ENCODE measurements at regions not wholly inside any gene's neighbourhood (a gene's known extent, or its start where the extent isn't known, plus 50 kb on each side); places are given as distances from the start of the nearest gene placed in this dataset.

DNA sequence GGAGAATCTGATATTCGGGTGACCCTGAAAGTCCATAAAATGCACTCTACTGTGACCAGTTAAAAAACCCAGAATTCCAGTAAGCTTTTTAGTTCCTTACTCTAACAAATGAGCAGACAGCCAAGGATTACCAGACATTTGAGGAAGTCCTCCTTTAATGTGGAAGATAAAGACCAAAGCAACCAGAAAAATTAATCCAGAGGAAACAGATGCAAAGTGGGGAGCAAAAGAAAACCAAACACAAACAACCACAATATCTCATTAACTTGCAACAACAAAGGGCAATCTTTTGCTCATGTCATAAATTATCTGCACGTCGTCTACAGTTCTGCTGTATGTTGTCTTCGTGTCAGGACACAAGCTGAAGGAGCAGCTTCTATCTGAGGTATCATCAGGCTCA lies 164.4 kb downstream of the PJA1 start:
- TF ChIP-seq, protein P1, sequence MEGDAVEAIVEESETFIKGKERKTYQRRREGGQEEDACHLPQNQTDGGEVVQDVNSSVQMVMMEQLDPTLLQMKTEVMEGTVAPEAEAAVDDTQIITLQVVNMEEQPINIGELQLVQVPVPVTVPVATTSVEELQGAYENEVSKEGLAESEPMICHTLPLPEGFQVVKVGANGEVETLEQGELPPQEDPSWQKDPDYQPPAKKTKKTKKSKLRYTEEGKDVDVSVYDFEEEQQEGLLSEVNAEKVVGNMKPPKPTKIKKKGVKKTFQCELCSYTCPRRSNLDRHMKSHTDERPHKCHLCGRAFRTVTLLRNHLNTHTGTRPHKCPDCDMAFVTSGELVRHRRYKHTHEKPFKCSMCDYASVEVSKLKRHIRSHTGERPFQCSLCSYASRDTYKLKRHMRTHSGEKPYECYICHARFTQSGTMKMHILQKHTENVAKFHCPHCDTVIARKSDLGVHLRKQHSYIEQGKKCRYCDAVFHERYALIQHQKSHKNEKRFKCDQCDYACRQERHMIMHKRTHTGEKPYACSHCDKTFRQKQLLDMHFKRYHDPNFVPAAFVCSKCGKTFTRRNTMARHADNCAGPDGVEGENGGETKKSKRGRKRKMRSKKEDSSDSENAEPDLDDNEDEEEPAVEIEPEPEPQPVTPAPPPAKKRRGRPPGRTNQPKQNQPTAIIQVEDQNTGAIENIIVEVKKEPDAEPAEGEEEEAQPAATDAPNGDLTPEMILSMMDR (IDR thresholded peaks at IDR 0.05; ENCODE audit: low read length, missing control alignments): no peak
- no peak for DNase-seq (ENCODE audit: low read depth)
- H3K4me3 ChIP-seq (replicated peaks; ENCODE audit: low read depth, low read length): no peak overlapping the region

DNA sequence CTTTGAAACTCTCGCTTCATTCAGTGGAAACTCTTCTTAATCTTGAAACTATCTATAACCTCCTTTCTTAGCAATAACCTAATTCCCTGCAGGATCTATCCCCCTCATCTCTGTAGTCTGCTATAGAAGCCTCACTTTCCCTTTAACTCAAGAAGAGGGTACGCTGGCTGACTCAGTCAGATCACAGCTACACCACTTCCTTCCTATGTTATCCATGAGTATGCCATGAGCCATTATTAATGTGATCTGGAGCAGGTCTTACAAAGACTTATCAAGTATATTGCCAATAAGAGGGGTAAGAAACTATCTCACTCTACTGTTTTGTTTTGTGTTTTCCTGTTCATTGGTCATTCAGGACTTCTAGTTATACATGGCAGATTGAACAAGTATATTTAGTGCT lies 165.3 kb downstream of the PJA1 start:
- DNase-seq (ENCODE audit: low read depth): no peak
- TF ChIP-seq, protein P1 (IDR thresholded peaks at IDR 0.05; ENCODE audit: low read length, missing control alignments): no peak
- no peak overlapping the region for H3K4me3 ChIP-seq (replicated peaks; ENCODE audit: low read depth, low read length)

- no peak overlapping the region for H3K4me3 ChIP-seq (replicated peaks; ENCODE audit: low read depth, low read length)
- TF ChIP-seq, protein P1 (IDR thresholded peaks at IDR 0.05; ENCODE audit: low read length, missing control alignments): no peak
- no peak for DNase-seq (ENCODE audit: low read depth)
These were observed 165.9 kb downstream of the PJA1 start for GRCh38 chrX:68999356-68999755.

DNA sequence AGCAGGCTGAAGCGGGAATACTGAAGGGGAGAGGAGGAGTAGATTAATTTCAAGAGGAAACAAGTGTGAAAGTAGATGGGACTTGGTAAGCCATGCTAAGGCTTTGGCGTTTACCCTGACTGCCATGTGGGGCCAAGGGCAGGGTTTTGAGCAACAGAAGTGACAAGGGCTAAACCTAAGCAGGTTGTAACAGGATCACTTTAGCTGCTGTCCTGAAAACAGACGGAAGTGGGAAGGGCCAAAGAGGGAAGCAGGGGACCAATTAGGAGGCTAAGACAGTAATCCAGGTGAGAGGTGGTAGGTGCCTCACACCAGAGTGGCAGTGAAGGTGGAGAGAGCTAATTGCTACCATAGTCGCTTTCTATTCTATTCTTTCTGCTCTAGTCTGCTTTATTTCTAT lies 166.5 kb downstream of the PJA1 start:
- H3K4me3 ChIP-seq (replicated peaks; ENCODE audit: low read depth, low read length): no peak overlapping the region
- TF ChIP-seq, protein P1 (IDR thresholded peaks at IDR 0.05; ENCODE audit: low read length, missing control alignments): no peak
- DNase-seq (ENCODE audit: low read depth): no peak

DNA sequence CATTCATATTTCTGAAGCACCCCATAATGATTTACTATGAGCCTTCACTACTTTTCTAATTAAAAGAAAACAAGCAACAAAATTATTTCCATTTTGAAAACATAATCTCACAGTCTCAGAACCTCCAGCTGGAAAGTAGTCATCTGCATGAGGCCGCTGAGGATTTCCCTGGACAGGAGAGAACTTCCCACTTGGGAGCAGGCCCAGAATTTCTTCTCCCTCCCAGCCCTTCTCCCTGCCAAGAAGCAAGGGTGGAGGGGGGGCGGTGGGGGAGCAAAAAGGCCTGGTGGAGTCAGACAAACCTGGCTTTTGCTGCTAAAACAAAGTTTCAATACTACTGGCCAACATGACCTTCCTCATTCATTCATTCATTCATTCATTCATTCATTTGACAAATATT lies 167.3 kb downstream of the PJA1 start:
- peak; percentile 87 for DNase-seq (ENCODE audit: low read depth)
- TF ChIP-seq, protein P1 (IDR thresholded peaks at IDR 0.05; ENCODE audit: low read length, missing control alignments): no peak
- no peak overlapping the region for H3K4me3 ChIP-seq (replicated peaks; ENCODE audit: low read depth, low read length)

DNA sequence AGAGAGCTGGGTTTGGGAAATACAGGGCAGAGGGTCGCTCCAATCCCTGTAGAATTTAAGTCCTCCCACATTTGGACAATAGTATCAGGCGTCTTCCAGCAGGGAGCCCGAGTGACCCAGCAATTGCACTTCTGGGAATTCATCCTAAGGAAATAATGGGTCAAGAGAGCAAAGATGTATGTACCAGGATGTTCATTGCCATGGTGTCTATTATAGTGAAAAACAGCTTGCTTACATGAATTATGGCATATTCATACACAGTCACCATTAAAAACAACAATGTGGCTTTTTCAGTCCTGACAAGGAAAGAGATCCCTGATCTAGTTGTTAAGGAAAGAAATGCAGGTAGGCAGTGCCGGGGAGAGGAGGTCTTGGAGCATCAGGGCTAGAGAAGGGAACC lies 167.7 kb downstream of the PJA1 start:
- TF ChIP-seq, protein P1 (IDR thresholded peaks at IDR 0.05; ENCODE audit: low read length, missing control alignments): no peak
- DNase-seq (ENCODE audit: low read depth): no peak
- H3K4me3 ChIP-seq (replicated peaks; ENCODE audit: low read depth, low read length): no peak overlapping the region

DNA sequence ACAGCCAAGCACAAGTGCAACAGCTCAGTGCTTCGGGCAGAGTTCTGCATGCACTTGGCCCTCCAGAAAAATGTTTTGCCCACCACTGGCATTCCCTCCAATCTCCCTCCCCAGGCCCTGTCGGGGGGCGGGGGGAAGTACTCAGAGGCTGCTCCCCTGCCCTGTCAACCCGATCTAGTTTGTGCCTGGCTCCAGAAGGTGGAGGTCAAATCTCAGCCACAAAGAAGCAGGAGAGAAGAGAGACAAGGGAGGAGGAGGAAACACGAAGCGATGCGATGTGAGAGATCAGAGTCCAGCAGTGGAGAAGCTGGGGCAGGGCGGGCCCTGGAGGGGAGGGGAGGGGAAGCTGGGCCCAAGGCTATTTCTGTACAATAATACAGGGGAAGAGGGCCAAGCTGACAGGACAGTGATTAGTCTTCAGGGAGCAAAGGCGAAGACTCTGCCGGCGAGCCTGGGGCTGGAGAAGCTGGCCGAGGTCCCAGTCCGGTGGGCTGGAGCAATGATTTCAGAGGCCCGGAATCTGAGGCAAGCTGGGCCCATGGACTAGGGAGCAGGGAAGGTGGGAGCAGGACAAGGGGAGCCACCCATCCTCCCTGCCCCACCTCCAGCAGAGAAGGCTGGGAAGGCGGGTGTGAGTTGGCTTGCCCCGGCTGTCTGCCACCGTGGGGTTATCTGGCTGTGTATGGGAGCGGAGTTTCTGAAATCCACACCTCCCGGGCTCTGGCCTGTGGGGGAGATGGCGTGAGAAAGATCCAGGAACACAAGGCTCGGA lies 167.1 kb downstream of the EFNB1 start:
- no peak overlapping the region for H3K4me3 ChIP-seq (replicated peaks; ENCODE audit: low read depth, low read length)
- DNase-seq (ENCODE audit: low read depth): peak; percentile 91
- TF ChIP-seq, protein P1 (IDR thresholded peaks at IDR 0.05; ENCODE audit: low read length, missing control alignments): no peak

All from fibroblast of pulmonary artery (primary cell).